Neural crest cell (in vitro differentiated cells): ENCODE measurements at regions not wholly inside any gene's neighbourhood (a gene's known extent, or its start where the extent isn't known, plus 50 kb on each side); places are given as distances from the start of the nearest gene placed in this dataset.
A peak's percentile ranks its signal among the peaks of the same experiment; 100 is the strongest.
"Not testable (repeated sequence)": the region's sequence is repeated elsewhere in the genome, so short reads cannot be mapped to it uniquely, and the experiment has no call there.

Experiments used
- DNase-seq: peaks from one replicate; pipeline ENCODE4 v3.0.0; 2021; ENCODE audit warnings: low read depth, mixed read lengths, low spot score
- H3K27ac Mint-ChIP-seq: one replicate; pipeline ENCODE4 v1.8.0; 2021; ENCODE audit warnings: mild to moderate bottlenecking, mixed read lengths; ENCODE audit not compliant: unreplicated experiment
- H3K27me3 Mint-ChIP-seq: 2 replicates; pipeline ENCODE4 v1.8.0; 2021; ENCODE audit warnings: low read depth, mild to moderate bottlenecking, mixed read lengths
- H3K36me3 Mint-ChIP-seq: 2 replicates; pipeline ENCODE4 v1.8.0; 2021; ENCODE audit warnings: low read depth, mild to moderate bottlenecking, mixed read lengths
- H3K4me1 Mint-ChIP-seq: 2 replicates; pipeline ENCODE4 v1.8.0; 2021; ENCODE audit warnings: mixed read lengths
- H3K4me3 Mint-ChIP-seq: one replicate; pipeline ENCODE4 v1.8.0; 2021; ENCODE audit warnings: mild to moderate bottlenecking, mixed read lengths
- H3K9me3 Mint-ChIP-seq: 2 replicates; pipeline ENCODE4 v1.8.0; 2021; ENCODE audit warnings: mixed read lengths
- TF ChIP-seq, protein P1 (sequence below): fragments of 200-600 bp; sonication (generic); conservative IDR thresholded peaks from 2 replicates; pipeline ENCODE4 v1.5.0; 2021; ENCODE audit warnings: antibody characterized with exemption, mild to moderate bottlenecking

DNA sequence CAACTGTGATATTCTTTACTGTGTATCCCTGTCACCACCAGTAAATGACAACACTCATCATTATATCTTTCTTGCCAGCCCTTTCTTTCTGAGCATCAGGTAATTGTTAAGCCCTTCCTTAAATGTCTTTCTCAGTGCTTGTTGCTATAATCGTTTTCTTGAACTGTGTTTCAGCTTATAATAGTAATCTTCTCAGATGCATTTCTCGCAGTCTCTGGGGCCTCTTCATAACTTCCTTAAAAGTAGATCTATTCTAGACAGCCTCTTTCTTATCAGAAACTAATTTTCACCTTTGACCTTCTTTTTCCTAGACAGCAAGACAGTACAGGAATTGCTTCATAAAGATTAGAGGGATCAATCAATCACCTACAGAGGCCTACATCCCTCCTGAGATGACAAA is 648.1 kb downstream of the CPS1 start:
- TF ChIP-seq, protein P1, sequence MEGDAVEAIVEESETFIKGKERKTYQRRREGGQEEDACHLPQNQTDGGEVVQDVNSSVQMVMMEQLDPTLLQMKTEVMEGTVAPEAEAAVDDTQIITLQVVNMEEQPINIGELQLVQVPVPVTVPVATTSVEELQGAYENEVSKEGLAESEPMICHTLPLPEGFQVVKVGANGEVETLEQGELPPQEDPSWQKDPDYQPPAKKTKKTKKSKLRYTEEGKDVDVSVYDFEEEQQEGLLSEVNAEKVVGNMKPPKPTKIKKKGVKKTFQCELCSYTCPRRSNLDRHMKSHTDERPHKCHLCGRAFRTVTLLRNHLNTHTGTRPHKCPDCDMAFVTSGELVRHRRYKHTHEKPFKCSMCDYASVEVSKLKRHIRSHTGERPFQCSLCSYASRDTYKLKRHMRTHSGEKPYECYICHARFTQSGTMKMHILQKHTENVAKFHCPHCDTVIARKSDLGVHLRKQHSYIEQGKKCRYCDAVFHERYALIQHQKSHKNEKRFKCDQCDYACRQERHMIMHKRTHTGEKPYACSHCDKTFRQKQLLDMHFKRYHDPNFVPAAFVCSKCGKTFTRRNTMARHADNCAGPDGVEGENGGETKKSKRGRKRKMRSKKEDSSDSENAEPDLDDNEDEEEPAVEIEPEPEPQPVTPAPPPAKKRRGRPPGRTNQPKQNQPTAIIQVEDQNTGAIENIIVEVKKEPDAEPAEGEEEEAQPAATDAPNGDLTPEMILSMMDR = no peak
- Mint-ChIP-seq H3K36me3 (no peaks in the 10 kb centered on the region), H3K27ac (no peak overlapping the region), H3K4me1 (no peaks in the 10 kb centered on the region), H3K27me3 (no peaks in the 10 kb centered on the region), H3K4me3 (no peak overlapping the region), H3K9me3 (peaks cover 3% of the 10 kb centered on the region)
- no peak for DNase-seq

DNA sequence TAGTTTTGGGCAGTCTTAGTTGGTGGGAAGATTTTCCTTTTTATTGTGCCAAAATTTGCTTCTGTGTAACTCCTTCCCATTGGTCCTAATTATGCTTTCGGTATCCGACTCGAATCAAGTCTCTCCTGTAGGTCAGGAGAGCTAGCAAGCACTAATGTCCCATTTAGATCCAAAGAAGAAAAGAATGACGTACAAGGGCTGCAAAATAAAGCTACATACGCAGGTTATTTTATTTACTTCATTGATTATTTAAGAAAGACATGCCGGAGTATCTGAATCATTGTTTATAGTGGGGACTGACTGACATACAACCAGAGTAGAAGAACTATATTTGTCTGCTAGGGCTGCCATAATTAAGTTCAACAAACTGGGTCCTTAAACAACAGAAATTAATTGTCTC is 648.5 kb downstream of the CPS1 start:
- TF ChIP-seq, protein P1 = no peak
- H3K9me3 Mint-ChIP-seq = peaks cover 3% of the 10 kb centered on the region
- no peak overlapping the region for H3K4me3 Mint-ChIP-seq
- no peak for DNase-seq
- H3K27ac Mint-ChIP-seq = no peak overlapping the region
- no peaks in the 10 kb centered on the region for H3K27me3 Mint-ChIP-seq
- H3K4me1 Mint-ChIP-seq = no peaks in the 10 kb centered on the region
- no peaks in the 10 kb centered on the region for H3K36me3 Mint-ChIP-seq

DNA sequence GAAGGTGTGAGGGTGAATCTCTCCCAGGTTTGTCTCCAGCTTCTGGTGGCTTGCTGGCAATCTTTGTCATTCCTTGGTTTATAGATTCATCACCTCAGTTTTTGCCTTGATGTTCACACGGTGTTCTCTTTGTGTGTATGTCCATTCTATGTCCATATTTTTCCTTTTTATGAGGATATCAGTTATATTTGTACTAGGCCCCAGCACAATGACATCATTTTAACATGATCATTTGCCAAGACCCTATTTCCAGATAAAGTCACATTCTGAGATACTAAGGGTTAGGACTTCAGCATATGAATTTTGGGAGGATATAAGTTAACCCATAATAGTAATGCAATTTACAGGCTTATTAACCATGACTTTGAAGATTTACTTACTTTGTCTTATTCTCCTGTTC is 649.0 kb downstream of the CPS1 start:
- H3K4me3 Mint-ChIP-seq = no peak overlapping the region
- H3K36me3 Mint-ChIP-seq = no peaks in the 10 kb centered on the region

DNA sequence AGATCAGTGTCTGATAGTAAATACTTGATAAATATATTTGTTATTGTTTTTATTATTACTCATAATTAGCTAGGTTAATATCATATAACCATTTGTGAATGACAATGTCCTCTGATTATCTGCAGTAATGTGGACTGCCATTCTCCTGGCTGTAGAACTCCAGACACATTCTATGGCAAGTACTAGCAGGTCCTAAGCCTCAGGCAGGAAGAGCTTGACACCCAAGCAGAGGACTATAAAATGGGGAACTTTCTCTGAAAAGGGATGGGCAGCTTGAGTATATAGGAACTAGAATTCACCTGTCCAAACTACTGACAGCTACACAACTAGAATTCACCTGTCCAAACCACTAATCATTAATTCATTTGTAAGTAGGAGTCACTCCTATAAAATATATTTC is 649.4 kb downstream of the CPS1 start:
- Mint-ChIP-seq H3K36me3 (no peaks in the 10 kb centered on the region), H3K27me3 (no peaks in the 10 kb centered on the region), H3K4me1 (no peaks in the 10 kb centered on the region), H3K4me3 (no peak overlapping the region), H3K9me3 (peaks cover 3% of the 10 kb centered on the region), H3K27ac (no peak overlapping the region)
- no peak for DNase-seq
- TF ChIP-seq, protein P1 = no peak

More for the DNA sequence above, 649.0 kb downstream of the CPS1 start:
- H3K27me3 Mint-ChIP-seq = no peaks in the 10 kb centered on the region
- peaks cover 3% of the 10 kb centered on the region for H3K9me3 Mint-ChIP-seq
- no peak for DNase-seq
- H3K27ac Mint-ChIP-seq = no peak overlapping the region
- TF ChIP-seq, protein P1 = no peak
- H3K4me1 Mint-ChIP-seq = no peaks in the 10 kb centered on the region

DNA sequence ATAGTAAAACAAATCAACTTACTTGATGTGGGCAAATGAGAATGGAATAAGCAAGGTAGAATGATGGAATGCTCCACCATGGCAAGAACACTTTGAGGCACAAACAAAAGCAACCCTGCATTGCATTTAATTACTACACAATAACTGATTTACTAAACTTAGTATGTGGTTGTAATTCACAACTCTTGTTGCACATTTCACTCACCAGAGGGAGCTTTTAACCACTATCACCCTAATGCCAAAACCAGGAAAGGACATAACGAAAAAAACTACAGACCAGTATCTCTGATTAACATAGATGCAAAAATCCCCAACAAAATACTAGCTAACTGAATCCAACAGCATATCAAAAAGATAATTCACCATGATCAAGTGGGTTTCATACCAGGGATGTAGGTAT is 659.8 kb downstream of the CPS1 start:
- DNase-seq = no peak
- TF ChIP-seq, protein P1 = peak; percentile 54
- Mint-ChIP-seq H3K27ac (no peak overlapping the region), H3K36me3 (peaks cover 6% of the 10 kb centered on the region), H3K4me3 (no peak overlapping the region), H3K9me3 (peaks cover 8% of the 10 kb centered on the region), H3K4me1 (no peaks in the 10 kb centered on the region), H3K27me3 (no peaks in the 10 kb centered on the region)

DNA sequence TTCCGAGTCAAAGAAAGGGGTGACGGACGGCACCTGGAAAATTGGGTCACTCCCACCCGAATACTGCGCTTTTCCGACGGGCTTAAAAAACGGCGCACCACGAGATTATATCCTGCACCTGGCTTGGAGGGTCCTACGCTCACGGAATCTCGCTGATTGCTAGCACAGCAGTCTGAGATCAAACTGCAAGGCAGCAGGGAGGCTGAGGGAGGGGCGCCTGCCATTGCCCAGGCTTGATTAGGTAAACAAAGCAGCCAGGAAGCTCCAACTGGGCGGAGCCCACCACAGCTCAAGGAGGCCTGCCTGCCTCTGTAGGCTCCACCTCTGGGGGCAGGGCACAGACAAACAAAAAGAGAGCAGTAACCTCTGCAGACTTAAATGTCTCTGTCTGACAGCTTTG is 663.1 kb downstream of the CPS1 start:
- not testable (repeated sequence) for DNase-seq, H3K4me3 Mint-ChIP-seq, H3K36me3 Mint-ChIP-seq, H3K9me3 Mint-ChIP-seq, H3K4me1 Mint-ChIP-seq, H3K27ac Mint-ChIP-seq, H3K27me3 Mint-ChIP-seq
